Islet precursor cell (in vitro differentiated cells): ENCODE measurements at regions not wholly inside any gene's neighbourhood (a gene's known extent, or its start where the extent isn't known, plus 50 kb on each side); places are given as distances from the start of the nearest gene placed in this dataset.
"Not testable (repeated sequence)": the region's sequence is repeated elsewhere in the genome, so short reads cannot be mapped to it uniquely, and the experiment has no call there.

Experiments used
- DNase-seq: peaks from one replicate; pipeline ENCODE4 v3.0.0-alpha.2; 2018

GRCh38 chr5:18491349-18491748 lies 857.1 kb downstream of the TAF11L14 start:
- no peak for DNase-seq

- DNase-seq = no peak
These were observed 860.9 kb downstream of the TAF11L14 start for GRCh38 chr5:18495157-18495556.

DNA sequence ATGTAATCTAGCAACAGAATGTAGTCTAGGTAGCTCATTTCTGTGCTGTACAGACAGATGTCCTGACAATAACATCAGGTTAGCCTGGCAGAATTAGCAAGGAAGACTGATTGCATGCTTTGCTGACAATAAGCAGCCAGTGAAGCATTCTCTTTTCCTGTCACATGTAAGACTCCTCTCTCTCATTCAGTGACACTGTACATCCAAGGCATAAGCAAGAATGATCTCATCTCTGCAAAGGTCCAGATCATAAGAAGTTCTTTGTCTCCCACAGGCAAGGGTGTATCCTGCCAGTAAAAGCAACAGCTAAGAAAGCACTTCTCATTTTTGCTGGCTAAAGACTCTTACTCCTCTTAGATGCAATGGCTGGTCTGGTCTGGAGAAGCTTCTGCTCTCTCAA lies 861.8 kb downstream of the TAF11L14 start:
- no peak for DNase-seq

DNA sequence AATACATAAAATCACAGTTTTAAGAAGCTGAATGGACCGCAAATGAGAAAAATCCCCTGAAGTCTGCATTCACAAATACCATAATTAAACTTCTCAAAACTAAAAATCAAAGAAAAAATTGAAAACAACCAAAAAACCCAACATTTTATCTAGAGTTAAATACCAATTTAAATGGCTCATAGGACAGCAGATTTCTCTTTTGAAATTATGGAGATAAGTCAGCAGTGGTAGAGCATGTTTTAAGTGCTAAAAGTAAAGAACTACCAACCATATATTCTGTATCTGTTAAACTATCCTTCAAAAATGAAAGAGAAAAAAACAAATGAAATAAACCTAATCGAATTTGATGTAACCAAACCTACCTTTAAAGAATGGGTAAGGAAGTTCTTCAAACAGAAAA lies 862.8 kb downstream of the TAF11L14 start:
- DNase-seq = no peak

DNA sequence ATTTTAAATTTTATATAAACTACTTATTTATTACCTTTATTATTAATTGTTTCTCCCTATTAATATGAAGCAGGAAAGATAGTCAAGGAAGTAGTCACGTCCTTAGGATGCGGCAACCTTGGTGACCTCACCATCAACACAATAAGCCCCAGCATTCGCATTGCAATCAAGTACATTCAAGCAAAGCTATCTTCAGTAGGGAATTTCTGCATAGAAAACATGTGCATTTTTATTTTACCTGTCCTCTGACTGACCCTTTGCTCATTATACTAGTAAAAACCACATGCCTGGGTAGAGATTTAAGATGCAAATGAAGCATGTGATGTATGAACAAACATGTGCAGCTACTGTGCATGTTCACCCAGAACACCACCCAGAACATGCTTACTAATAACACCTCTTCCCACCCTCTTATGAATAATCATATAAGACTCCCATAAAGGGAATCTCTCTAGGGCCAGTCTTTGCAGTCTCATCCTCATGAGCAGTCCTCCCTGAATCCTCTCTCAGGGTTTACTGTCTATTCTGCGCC lies 869.6 kb downstream of the TAF11L14 start:
- DNase-seq = no peak

DNA sequence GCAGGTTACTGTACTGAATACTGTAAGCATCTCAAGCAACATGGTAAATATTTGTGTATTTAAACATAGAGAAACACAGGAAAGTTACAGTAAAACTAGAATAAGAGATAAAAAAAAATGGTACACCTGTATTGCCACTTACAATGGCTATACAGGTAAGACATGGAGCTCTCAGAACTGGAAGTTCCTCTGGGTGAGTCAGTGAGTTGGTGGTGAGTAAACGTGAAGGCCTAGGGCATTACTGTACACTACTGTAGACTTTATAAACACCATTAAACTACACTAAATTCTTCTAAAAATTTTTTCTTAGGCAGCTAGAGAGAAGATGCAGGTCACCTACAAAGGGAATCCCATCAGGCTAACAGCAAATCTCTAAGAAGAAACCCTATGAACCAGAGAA lies 872.9 kb downstream of the TAF11L14 start:
- DNase-seq = no peak

- no peak for DNase-seq
These were observed 883.6 kb downstream of the TAF11L14 start for GRCh38 chr5:18517641-18518380.

DNA sequence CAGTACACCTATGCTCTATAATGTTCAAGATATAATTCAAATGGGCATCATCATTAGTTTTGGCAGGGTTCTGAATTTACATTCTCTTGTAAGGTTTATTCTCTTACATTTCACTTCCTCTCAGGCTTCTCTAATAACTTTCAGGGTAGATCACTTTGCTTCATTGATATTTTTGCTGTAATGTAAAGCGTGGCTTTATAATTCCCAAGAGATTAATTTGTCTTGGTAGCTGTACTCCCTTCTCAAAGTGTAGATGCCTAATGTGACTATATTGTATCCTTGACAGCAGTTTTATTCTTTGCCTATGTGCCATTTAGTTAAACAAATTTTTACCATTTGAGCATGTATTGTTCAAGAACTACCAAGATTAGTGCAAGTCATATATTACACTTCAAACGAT lies 889.1 kb downstream of the TAF11L14 start:
- DNase-seq = no peak

GRCh38 chr5:18526792-18527405 lies 892.6 kb downstream of the TAF11L14 start:
- no peak for DNase-seq

GRCh38 chr5:18533137-18533536 lies 898.9 kb downstream of the TAF11L14 start:
- no peak for DNase-seq

DNA sequence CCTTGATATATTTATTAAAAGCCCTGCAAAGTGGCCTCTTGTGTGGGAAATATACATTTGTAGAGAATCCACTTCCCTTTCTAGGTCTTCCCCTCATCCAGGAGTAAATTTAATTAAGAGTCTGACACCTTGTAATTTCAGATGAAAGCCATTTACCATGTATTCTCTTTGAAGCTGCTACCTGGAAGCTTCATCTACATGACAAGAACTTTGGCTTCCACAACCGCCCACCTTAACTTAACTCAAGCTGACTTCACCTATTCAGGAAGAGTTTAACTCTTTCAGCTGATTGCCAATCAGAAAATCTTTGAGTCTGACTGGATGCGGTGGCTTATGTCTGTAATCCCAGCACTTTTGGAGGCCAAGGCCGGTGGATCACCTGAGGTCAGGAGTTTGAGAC lies 899.9 kb downstream of the TAF11L14 start:
- DNase-seq = no peak

DNA sequence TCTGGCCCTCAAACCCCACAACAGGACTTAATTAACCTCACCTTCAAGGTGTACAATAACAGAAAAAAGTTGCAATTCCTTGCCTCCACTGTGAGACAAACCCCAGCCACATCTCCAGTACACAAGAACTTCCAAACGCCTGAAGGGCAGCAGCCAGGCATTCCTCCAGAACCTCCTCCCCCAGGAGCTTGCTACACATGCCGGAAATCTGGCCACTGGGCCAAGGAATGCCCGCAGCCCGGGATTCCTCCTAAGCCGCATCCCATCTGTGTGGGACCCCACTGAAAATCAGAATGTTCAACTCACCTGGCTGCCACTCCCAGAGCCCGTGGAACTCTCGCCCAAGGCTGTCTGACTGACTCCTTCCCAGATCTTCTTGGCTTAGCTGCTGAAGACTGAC lies 901.5 kb downstream of the TAF11L14 start:
- not testable (repeated sequence) for DNase-seq

DNA sequence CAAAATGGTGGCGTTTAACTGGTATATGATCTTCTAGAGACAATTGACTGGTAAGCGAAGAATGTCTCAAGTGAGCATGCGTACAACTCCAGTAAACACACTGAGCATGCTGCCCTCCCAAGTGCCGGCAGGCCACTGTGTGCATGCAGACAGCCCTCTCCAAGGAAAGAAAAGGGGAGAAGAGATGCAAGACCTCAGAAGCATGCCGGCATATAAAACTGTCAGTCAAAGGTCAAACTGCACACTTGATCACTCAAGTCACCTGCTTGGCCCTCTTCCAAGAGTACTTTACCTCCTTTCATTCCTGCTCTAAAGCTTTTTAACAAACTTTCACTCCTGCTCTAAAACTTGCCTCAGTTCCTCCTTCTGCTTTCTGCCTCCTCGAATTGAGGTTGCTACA lies 910.2 kb downstream of the TAF11L14 start:
- DNase-seq = no peak

DNA sequence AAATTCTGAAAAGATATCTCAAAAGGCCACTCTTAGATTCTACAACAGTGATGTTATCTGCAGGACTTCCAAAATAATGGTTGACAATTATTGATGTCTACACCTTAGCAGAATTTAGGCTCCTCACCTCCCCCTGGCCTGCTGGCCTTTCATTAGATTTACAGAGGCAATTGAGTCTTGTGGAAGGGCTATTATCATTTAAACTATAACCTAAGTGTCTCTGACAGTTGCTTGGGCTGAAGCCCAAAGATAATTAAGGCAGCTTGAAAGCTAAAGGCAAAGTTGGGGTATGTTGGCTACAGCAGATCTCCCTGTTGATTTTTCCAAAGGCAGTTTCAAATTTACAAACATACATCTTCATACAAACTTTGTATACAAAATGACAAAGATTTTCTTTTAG lies 912.3 kb downstream of the TAF11L14 start:
- no peak for DNase-seq

- DNase-seq = no peak
These were observed 917.5 kb downstream of the TAF11L14 start for GRCh38 chr5:18551716-18552115.

- DNase-seq = peak; percentile 80
These were observed 919.0 kb downstream of the TAF11L14 start for GRCh38 chr5:18553269-18553668.

- DNase-seq = no peak
These were observed 926.3 kb downstream of the TAF11L14 start for GRCh38 chr5:18560602-18561001.

DNA sequence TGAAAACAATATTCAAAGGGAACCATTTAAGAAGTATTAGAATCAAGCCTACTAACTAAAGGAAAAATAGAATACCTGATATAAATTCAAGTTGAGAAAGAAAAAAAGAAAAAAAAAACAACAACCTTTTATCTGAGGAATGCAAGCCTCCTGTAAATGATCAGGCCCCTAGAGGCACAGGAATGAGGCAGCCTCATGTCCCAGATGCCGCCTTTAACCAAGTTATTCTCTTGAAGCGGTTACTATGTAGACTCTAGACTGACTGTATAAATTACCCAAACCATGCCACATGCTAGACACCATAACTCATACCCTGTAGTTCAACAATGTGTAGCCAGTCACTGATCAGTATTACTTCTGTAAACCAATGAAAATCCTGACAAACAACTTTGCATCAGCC lies 929.6 kb downstream of the TAF11L14 start:
- DNase-seq = no peak

DNA sequence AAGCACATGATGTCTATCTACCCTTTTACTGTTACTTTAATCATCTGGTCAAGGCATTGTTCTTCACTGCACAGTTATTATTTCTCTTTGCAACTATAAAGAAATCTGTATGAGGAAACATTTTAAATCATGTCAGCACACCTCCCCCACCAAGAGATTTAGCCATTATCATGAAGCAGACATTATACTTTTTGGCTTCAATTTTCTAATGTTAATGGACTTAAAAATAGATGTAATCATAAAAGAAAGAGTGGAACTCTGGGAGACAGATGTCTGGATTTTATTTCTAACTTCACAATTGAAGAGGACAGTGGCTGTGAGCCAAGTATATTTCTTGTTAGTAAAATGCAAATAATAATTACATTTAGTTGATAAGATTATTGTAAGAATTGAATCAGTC lies 932.4 kb downstream of the TAF11L14 start:
- DNase-seq = no peak

GRCh38 chr5:18576586-18576985 lies 942.3 kb downstream of the TAF11L14 start:
- no peak for DNase-seq

GRCh38 chr5:18601185-18601584 lies 966.9 kb downstream of the TAF11L14 start:
- no peak for DNase-seq

- no peak for DNase-seq
These were observed 968.1 kb downstream of the TAF11L14 start for GRCh38 chr5:18602402-18602801.

GRCh38 chr5:18605186-18605585 lies 970.9 kb downstream of the TAF11L14 start:
- DNase-seq = no peak

DNA sequence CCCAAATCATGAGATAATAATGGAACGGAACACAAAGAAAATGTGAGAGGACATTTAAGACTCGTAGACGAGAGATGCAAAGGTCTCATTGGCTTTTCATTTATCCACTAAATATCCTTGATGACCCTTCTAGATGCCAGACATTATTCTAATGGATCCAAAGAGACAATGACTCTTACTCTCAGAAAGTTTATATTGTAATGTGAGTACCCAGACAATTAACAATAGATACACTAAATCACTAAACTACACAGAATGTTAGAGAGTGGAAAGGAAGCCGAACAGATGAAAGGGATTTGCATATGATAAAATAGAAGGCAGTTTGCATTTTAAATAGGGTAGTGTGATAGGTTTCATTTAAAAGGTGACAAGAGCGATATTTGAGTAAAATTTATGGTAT lies 973.3 kb downstream of the TAF11L14 start:
- no peak for DNase-seq

DNA sequence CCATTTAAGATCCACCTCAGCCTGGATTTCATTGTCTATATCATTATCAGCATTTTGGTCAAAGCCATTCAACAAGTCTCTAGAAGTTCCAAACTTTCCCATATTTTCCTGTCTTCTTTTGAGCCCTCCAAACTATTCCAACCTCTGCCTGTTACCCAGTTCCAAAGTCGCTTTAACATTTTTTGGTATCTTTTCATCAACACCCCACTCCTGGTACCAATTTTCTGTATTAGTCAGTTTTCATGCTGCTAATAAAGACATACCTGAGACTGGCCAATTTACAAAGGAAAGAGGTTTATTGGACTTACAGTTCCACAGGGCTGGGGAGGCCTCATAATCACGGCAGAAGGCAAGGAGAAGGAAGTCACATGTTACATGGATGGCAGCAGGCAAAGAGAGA lies 982.9 kb downstream of the TAF11L14 start:
- not testable (repeated sequence) for DNase-seq
